Adrenal gland (tissue), 5 donors: ENCODE measurements at regions not wholly inside any gene's neighbourhood (a gene's known extent, or its start where the extent isn't known, plus 50 kb on each side); places are given as distances from the start of the nearest gene placed in this dataset.

Experiments used
- CTCF ChIP-seq, 6 experiments: fragments of 450-650 bp in 4 of 6; fragments of 200-600 bp in 2 of 6; sonication (generic) in 1 of 6; IDR thresholded peaks; 1 replicate in 5 of 6; 2 replicates in 1 of 6; pipeline versions ENCODE4 v1.5.1 to v1.8.0; 2016 to 2021; ENCODE audit warnings: antibody characterized with exemption in 6 of 6, mild to moderate bottlenecking in 2 of 6, moderate library complexity in 1 of 6
- POLR2A ChIP-seq, 2 donors: fragments of 450-650 bp; IDR thresholded peaks; one replicate each; pipeline ENCODE4 v1.6.1; 2017; ENCODE audit warnings: antibody characterized with exemption in 2 of 2, mild to moderate bottlenecking in 2 of 2, moderate library complexity in 1 of 2
- donor health status: DM: no; HTN: no; CAD: no.

GRCh38 chr5:68834491-68834981 is 259.3 kb upstream of the SLC30A5 start:
- TF ChIP-seq CTCF (IDR thresholded peaks at IDR 0.05) = no peak
- no peak for TF ChIP-seq POLR2A (IDR thresholded peaks at IDR 0.05)
